ENCODE measurements at regions not wholly inside any gene's neighbourhood (a gene's known extent, or its start where the extent isn't known, plus 50 kb on each side); places are given as distances from the start of the nearest gene placed in this dataset.
A peak's percentile ranks its signal among the peaks of the same experiment; 100 is the strongest.
"Not testable (repeated sequence)": the region's sequence is repeated elsewhere in the genome, so short reads cannot be mapped to it uniquely, and the experiment has no call there.

DNA sequence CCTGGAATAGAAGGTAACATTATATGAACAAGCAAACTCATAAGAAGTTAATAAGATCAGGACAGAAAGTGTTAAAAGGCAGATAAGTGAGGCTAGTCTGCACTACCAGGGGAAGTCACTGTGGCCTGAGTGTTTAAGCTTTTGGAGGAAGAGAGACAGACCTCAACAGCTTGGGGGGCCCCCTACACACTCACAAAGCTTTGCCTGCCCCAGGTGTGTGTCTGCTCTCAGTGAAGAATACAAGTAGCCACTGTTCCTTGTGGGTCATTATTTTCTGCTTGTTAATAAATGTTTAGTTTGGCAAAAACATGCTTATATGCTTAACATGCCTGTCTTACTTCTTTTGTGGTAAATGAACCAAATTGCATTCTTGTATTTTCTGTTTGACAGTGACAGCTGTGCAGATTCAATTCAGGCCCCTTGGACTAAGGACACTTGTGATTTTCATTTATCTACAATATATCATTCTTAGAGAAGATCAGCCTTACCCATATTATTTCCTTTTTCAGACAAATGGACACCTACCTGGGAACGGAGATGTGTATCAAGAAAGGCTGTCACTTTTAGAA, 50.7 kb upstream of the C12orf71 start:
- ChIA-PET POLR2A (no interaction called here), CTCF (no interaction called here)
- Mint-ChIP-seq H3K36me3 (peaks cover 5% of the 10 kb centered on the region), H3K27me3 (no peaks in the 10 kb centered on the region), H3K9me3 (peaks cover 4% of the 10 kb centered on the region), H3K4me1 (ENCODE audit: low read depth) (no peaks in the 10 kb centered on the region), H3K27ac (no peak overlapping the region), H3K4me3 (no peak overlapping the region)
- intact Hi-C loops (cut with micrococcal nuclease), result no loop called here
- no peak for DNase-seq

- DNase-seq, result no peak
- ChIA-PET CTCF (interaction anchor here (0.7 to 2.5 kb wide), 2 partner anchors 126 to 160 kb away, joined by 3 to 16 read pairs; partner anchors contain the start of gene TM7SF3), POLR2A (no interaction called here)
- Mint-ChIP-seq H3K27ac (no peak overlapping the region), H3K36me3 (peaks cover 4% of the 10 kb centered on the region), H3K4me3 (no peak overlapping the region), H3K9me3 (peaks cover 4% of the 10 kb centered on the region), H3K27me3 (no peaks in the 10 kb centered on the region), H3K4me1 (ENCODE audit: low read depth) (peaks cover 6% of the 10 kb centered on the region)
- intact Hi-C loops (cut with micrococcal nuclease), result loop anchor here (5.0 kb wide), 1 partner anchor 203 kb away; the partner anchor contains the start of genes FGFR1OP2 and INTS13
These were observed 58.1 kb upstream of the C12orf71 start for GRCh38 chr12:27140478-27140969.

DNA sequence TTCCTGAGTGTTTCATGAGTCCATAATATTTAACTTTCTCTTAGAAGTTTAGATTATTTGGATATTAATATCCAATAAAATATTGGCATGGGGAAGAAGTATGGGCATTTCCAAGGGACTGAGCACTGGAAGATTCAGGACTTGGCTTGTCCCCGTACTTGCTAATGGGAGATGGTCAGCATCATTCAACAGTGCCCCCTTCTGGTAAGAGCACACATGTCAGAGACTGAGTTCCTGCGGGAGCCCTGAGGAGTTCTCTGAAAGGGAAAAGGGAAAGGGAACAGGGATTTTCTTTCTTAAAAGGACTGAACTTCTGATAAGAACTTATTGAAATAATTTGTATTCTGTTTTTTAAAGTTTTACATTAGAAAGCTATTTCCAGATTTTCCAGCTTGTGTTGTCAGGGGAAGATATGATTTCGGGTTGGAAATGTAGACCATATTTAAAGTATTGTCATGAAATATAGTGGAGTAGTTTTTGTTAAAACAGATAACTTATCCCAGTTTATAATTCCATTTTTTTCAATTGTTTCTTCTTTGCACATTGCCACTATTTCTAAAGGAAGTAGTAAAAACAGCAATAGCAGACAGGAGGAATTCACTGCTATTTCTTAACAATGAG, 59.8 kb upstream of the C12orf71 start:
- Mint-ChIP-seq H3K27me3 (no peaks in the 10 kb centered on the region), H3K4me1 (ENCODE audit: low read depth) (peaks cover 6% of the 10 kb centered on the region), H3K36me3 (no peaks in the 10 kb centered on the region), H3K4me3 (no peak overlapping the region), H3K9me3 (no peaks in the 10 kb centered on the region), H3K27ac (no peak overlapping the region)
- ChIA-PET CTCF (interaction anchor here (0.7 to 3.4 kb wide), 16 partner anchors 8 to 295 kb away, joined by 3 to 19 read pairs (median 4); partner anchors contain the start of genes STK38L and TM7SF3), POLR2A (no interaction called here)
- intact Hi-C loops (cut with micrococcal nuclease), result loop anchor here (1.0 to 5.0 kb wide), 5 partner anchors 119 to 289 kb away; partner anchors contain the start of genes FGFR1OP2, INTS13 and MED21
- peak; percentile 51 for DNase-seq

GRCh38 chr12:27143256-27144069, 61.1 kb upstream of the C12orf71 start:
- Mint-ChIP-seq H3K36me3 (no peaks in the 10 kb centered on the region), H3K4me3 (peak overlapping the region; percentile 34), H3K27ac (no peak overlapping the region), H3K4me1 (ENCODE audit: low read depth) (peaks cover 6% of the 10 kb centered on the region), H3K27me3 (no peaks in the 10 kb centered on the region), H3K9me3 (no peaks in the 10 kb centered on the region)
- ChIA-PET POLR2A (no interaction called here), CTCF (interaction anchor here (0.8 to 3.4 kb wide), 6 partner anchors 8 to 1394 kb away, joined by 3 to 19 read pairs (median 4); partner anchors contain the start of gene STK38L)
- no peak for DNase-seq
- intact Hi-C loops (cut with micrococcal nuclease), result loop anchor here (2.0 to 5.0 kb wide), 3 partner anchors 121 to 291 kb away; partner anchors contain the start of genes FGFR1OP2, INTS13 and MED21

GRCh38 chr12:27145725-27146124, 63.3 kb upstream of the C12orf71 start:
- H3K4me1 Mint-ChIP-seq (ENCODE audit: low read depth); intact Hi-C loops (cut with micrococcal nuclease); H3K27me3 Mint-ChIP-seq; H3K27ac Mint-ChIP-seq; POLR2A ChIA-PET; H3K9me3 Mint-ChIP-seq; H3K36me3 Mint-ChIP-seq; H3K4me3 Mint-ChIP-seq; CTCF ChIA-PET; DNase-seq: not testable (repeated sequence)

- no peaks in the 10 kb centered on the region for H3K36me3 Mint-ChIP-seq
- no peak overlapping the region for H3K4me3 Mint-ChIP-seq
- H3K27me3 Mint-ChIP-seq, result no peaks in the 10 kb centered on the region
- ChIA-PET CTCF (no interaction called here), POLR2A (no interaction called here)
- H3K9me3 Mint-ChIP-seq, result no peaks in the 10 kb centered on the region
- H3K4me1 Mint-ChIP-seq (ENCODE audit: low read depth), result peaks cover 4% of the 10 kb centered on the region
- no peak for DNase-seq
- intact Hi-C loops (cut with micrococcal nuclease), result no loop called here
- no peak overlapping the region for H3K27ac Mint-ChIP-seq
These were observed 66.0 kb upstream of the C12orf71 start for GRCh38 chr12:27148373-27148772.

- CTCF ChIA-PET, result no interaction called here
- Mint-ChIP-seq H3K27me3 (no peaks in the 10 kb centered on the region), H3K9me3 (no peaks in the 10 kb centered on the region), H3K36me3 (no peaks in the 10 kb centered on the region), H3K27ac (no peak overlapping the region), H3K4me1 (ENCODE audit: low read depth) (peaks cover under 1% of the 10 kb centered on the region), H3K4me3 (no peak overlapping the region)
- POLR2A ChIA-PET, result no interaction called here
- no peak for DNase-seq
- intact Hi-C loops (cut with micrococcal nuclease), result no loop called here
These were observed 66.4 kb upstream of the C12orf71 start for GRCh38 chr12:27148791-27149190.

- no peaks in the 10 kb centered on the region for H3K27me3 Mint-ChIP-seq
- POLR2A ChIA-PET, result interaction anchor here (0.5 kb wide), 1 partner anchor 186 kb away, joined by 3 read pairs; no protein-coding TSS in a partner anchor
- no peak for DNase-seq
- no peak overlapping the region for H3K4me3 Mint-ChIP-seq
- H3K27ac Mint-ChIP-seq, result no peak overlapping the region
- no peaks in the 10 kb centered on the region for H3K36me3 Mint-ChIP-seq
- H3K9me3 Mint-ChIP-seq, result no peaks in the 10 kb centered on the region
- no peaks in the 10 kb centered on the region for H3K4me1 Mint-ChIP-seq (ENCODE audit: low read depth)
- intact Hi-C loops (cut with micrococcal nuclease), result no loop called here
- CTCF ChIA-PET, result interaction anchor here (0.9 kb wide), 1 partner anchor 9 kb away, joined by 5 read pairs; no protein-coding TSS in a partner anchor
These were observed 69.1 kb upstream of the C12orf71 start for GRCh38 chr12:27151479-27151878.

DNA sequence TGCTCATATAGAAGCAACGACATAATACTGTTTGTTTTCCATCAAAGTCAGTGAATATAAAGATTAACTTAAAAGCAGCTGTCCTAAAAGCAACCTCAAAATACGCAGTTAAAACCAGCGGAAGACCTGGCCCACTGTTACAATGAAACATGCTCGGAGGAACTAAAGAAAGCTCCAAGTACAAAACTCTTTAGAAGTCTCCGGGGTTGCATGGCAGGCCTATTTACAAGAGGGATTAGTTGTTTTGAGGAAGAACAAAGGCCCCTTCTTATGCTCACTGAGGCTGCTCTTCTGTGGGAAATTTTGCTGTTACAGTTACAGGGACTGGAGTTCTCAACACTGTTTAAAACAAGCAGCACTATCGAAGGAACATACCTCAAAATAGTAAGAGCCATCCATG, 75.9 kb upstream of the C12orf71 start:
- Mint-ChIP-seq H3K4me3 (no peak overlapping the region), H3K27me3 (no peaks in the 10 kb centered on the region), H3K27ac (no peak overlapping the region), H3K36me3 (no peaks in the 10 kb centered on the region), H3K9me3 (peaks cover 4% of the 10 kb centered on the region), H3K4me1 (ENCODE audit: low read depth) (no peaks in the 10 kb centered on the region)
- ChIA-PET POLR2A (no interaction called here), CTCF (no interaction called here)
- intact Hi-C loops (cut with micrococcal nuclease), result no loop called here
- DNase-seq, result no peak

GRCh38 chr12:27161458-27162228, 79.3 kb upstream of the C12orf71 start:
- POLR2A ChIA-PET, result no interaction called here
- H3K27me3 Mint-ChIP-seq, result no peaks in the 10 kb centered on the region
- CTCF ChIA-PET, result no interaction called here
- H3K27ac Mint-ChIP-seq, result no peak overlapping the region
- peaks cover 3% of the 10 kb centered on the region for H3K4me1 Mint-ChIP-seq (ENCODE audit: low read depth)
- no peaks in the 10 kb centered on the region for H3K36me3 Mint-ChIP-seq
- DNase-seq, result no peak
- intact Hi-C loops (cut with micrococcal nuclease), result no loop called here
- peaks cover 4% of the 10 kb centered on the region for H3K9me3 Mint-ChIP-seq
- H3K4me3 Mint-ChIP-seq, result no peak overlapping the region

- Mint-ChIP-seq H3K4me3 (no peak overlapping the region), H3K9me3 (peaks cover 4% of the 10 kb centered on the region), H3K27ac (no peak overlapping the region), H3K36me3 (no peaks in the 10 kb centered on the region), H3K27me3 (no peaks in the 10 kb centered on the region), H3K4me1 (ENCODE audit: low read depth) (peaks cover 3% of the 10 kb centered on the region)
- ChIA-PET POLR2A (no interaction called here), CTCF (no interaction called here)
- no peak for DNase-seq
- intact Hi-C loops (cut with micrococcal nuclease), result no loop called here
These were observed 79.8 kb upstream of the C12orf71 start for GRCh38 chr12:27162229-27162537.

All from activated CD4-positive, alpha-beta memory T cell treated with anti-CD3 and anti-CD28 coated beads for 36 hours (primary cell).